ENCODE measurements at regions not wholly inside any gene's neighbourhood (a gene's known extent, or its start where the extent isn't known, plus 50 kb on each side); places are given as distances from the start of the nearest gene placed in this dataset.

DNA sequence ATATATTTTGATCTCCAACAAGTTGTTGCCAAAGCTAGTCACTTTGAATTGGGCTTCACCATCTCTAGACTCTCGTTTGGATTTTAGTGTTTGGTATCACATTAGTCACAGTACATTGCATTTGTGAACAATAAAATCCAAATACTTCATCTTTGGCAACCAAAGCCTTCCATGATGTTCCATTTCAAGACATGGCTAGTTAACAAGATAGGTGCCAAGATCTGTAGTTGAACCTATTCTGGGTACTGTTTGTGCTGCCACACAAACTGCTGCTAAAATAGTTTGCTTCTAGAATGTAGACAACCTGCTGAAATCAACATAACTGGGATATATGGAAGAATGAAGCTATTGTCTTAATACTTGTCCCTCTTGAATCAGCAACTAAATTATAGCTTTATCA, 207.5 kb downstream of the LRRC70 start:
- TF ChIP-seq MAZ (IDR thresholded peaks at IDR 0.05; ENCODE audit: borderline replicate concordance, low read depth, low read length) (no peak), RAD21 (IDR thresholded peaks at IDR 0.05; ENCODE audit: low read length) (no peak), BHLHE40 (IDR thresholded peaks at IDR 0.05; ENCODE audit: low read depth, low read length) (no peak), MXI1 (IDR thresholded peaks at IDR 0.05; ENCODE audit: borderline replicate concordance, low read depth, low read length) (no peak)
- TF ChIP-seq, protein P1, sequence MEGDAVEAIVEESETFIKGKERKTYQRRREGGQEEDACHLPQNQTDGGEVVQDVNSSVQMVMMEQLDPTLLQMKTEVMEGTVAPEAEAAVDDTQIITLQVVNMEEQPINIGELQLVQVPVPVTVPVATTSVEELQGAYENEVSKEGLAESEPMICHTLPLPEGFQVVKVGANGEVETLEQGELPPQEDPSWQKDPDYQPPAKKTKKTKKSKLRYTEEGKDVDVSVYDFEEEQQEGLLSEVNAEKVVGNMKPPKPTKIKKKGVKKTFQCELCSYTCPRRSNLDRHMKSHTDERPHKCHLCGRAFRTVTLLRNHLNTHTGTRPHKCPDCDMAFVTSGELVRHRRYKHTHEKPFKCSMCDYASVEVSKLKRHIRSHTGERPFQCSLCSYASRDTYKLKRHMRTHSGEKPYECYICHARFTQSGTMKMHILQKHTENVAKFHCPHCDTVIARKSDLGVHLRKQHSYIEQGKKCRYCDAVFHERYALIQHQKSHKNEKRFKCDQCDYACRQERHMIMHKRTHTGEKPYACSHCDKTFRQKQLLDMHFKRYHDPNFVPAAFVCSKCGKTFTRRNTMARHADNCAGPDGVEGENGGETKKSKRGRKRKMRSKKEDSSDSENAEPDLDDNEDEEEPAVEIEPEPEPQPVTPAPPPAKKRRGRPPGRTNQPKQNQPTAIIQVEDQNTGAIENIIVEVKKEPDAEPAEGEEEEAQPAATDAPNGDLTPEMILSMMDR (conservative IDR thresholded peaks at IDR 0.05; ENCODE audit: low read depth, low read length): no peak

All from IMR-90 (cell line).